HEK293 (cell line): ENCODE measurements at regions not wholly inside any gene's neighbourhood (a gene's known extent, or its start where the extent isn't known, plus 50 kb on each side); places are given as distances from the start of the nearest gene placed in this dataset.

Source experiments
- GLI2 ChIP-seq: fragments of 450-650 bp; formaldehyde crosslinking; IDR thresholded peaks from 2 replicates; pipeline ENCODE4; 2017; ENCODE audit warnings: missing biosample characterization, missing genetic modification characterization, low read depth, borderline replicate concordance
- TF ChIP-seq, protein P1 (sequence below): fragments of 450-650 bp; formaldehyde crosslinking; IDR thresholded peaks from 2 replicates; pipeline ENCODE4 v1.5.1; 2016; ENCODE audit warnings: missing biosample characterization, missing genetic modification characterization

DNA sequence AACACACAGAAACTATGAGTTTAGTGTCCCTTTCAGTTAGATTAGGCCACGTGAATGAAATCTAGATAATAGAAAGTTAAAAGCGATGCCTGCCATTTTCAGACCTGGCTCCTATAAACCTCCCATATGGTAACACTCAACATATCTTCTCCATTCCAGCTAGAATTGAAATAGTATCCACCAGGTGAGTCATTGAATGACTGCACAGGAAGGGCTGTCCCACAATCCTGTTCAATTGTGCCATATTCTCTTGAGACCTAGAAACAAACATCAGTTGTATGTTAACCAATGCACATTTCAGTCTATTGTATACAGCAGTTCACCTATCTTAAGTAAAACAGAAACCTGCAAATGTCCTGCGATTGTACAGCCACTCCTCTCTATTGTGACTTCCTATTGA, 659.3 kb upstream of the SLIT2 start:
- TF ChIP-seq, protein P1, sequence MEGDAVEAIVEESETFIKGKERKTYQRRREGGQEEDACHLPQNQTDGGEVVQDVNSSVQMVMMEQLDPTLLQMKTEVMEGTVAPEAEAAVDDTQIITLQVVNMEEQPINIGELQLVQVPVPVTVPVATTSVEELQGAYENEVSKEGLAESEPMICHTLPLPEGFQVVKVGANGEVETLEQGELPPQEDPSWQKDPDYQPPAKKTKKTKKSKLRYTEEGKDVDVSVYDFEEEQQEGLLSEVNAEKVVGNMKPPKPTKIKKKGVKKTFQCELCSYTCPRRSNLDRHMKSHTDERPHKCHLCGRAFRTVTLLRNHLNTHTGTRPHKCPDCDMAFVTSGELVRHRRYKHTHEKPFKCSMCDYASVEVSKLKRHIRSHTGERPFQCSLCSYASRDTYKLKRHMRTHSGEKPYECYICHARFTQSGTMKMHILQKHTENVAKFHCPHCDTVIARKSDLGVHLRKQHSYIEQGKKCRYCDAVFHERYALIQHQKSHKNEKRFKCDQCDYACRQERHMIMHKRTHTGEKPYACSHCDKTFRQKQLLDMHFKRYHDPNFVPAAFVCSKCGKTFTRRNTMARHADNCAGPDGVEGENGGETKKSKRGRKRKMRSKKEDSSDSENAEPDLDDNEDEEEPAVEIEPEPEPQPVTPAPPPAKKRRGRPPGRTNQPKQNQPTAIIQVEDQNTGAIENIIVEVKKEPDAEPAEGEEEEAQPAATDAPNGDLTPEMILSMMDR (tag by site-specific recombination), result no peak
- TF ChIP-seq GLI2 (tag by site-specific recombination), result no peak
